Endothelial cell of umbilical vein (primary cell): ENCODE measurements at regions not wholly inside any gene's neighbourhood (a gene's known extent, or its start where the extent isn't known, plus 50 kb on each side); places are given as distances from the start of the nearest gene placed in this dataset.

Experiments
- CTCF ChIP-seq, 2 donors: IDR thresholded peaks; 1 replicate in 1 of 2; 2 replicates in 1 of 2; pipeline ENCODE4 v1.5.1; 2011; ENCODE audit warnings: low read length in 2 of 2, mild to moderate bottlenecking in 2 of 2, moderate library complexity in 2 of 2, control low read depth in 1 of 2, inconsistent platforms in 1 of 2, low read depth in 1 of 2; ENCODE audit not compliant: insufficient read depth in 1 of 2; ENCODE audit errors: extremely low read depth in 1 of 2
- MAX ChIP-seq: IDR thresholded peaks from 2 replicates; pipeline ENCODE4 v1.6.1; 2011; ENCODE audit not compliant: insufficient read depth, insufficient read length
- POLR2A ChIP-seq: IDR thresholded peaks from 2 replicates; pipeline ENCODE4 v1.6.1; 2012; ENCODE audit warnings: low read depth, mild to moderate bottlenecking, control low read depth, low read length

DNA sequence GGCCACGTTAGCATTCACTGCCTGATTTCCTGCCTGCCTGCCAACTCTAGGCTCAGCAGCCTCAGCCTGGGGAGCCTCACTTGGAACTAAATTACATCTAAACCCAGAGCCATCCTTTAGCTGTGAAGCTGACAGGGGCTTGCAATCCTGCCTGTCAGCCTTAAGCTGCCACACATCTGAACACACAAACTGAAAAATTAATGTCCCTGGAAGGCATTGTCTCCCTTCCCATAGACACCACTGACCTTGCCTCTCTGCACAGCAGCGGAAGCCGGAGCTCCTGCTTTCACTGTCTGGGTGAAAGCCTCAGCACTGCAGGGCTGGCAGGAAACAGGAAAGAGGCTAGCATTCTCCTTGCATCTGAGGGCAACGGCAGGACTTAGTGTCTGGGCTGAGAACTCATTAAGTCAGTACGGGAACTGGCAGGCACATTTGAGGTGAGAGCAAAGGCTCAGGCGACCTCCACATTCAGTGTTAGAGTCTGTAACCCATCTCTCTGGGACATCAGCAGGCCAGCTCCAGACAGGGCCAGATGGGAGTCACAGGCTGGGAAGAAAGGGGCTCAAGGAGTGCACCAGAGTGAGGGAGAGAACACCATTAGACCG lies 452.4 kb upstream of the C16orf82 start:
- TF ChIP-seq POLR2A: no peak
- no peak for TF ChIP-seq CTCF (IDR thresholded peaks at IDR 0.05; ENCODE audit: extremely low read depth in 1 of 2, insufficient read depth in 1 of 2, low read depth in 1 of 2, low read length in 2 of 2)
- no peak for TF ChIP-seq MAX
